ENCODE measurements at regions not wholly inside any gene's neighbourhood (a gene's known extent, or its start where the extent isn't known, plus 50 kb on each side); places are given as distances from the start of the nearest gene placed in this dataset.

- Histone ChIP-seq H3K4me3 (no peak overlapping the region), H3K27me3 (no peaks in the 10 kb centered on the region), H3K9me3 (no peaks in the 10 kb centered on the region), H3K27ac (no peak overlapping the region), H3K4me1 (no peaks in the 10 kb centered on the region), H3K36me3 (no peaks in the 10 kb centered on the region)
- DNase-seq (no peak), ATAC-seq (no peak)
- in situ Hi-C loops (cut with MboI; ENCODE audit: low sequenced_read_pairs in 4 of 4) (no loop called here), intact Hi-C loops (cut with DNase I; ENCODE audit: low total_unique reads) (no loop called here)
- TF ChIP-seq POLR2A (IDR thresholded peaks at IDR 0.05): no peak
- no peak for TF ChIP-seq CTCF (IDR thresholded peaks at IDR 0.05 in 4 of 5, conservative IDR thresholded peaks at IDR 0.05 in 1 of 5)
Observed at GRCh38 chr5:54610197-54610944, 92.8 kb downstream of the SNX18 start.

GRCh38 chr5:54608423-54609085 is 91.0 kb downstream of the SNX18 start:
- ATAC-seq (no peak), DNase-seq (no peak)
- Histone ChIP-seq H3K4me3 (no peak overlapping the region), H3K27ac (no peak overlapping the region), H3K4me1 (peaks cover 0 to 3% of the 10 kb centered on the region in 2 donors), H3K9me3 (no peaks in the 10 kb centered on the region), H3K36me3 (no peaks in the 10 kb centered on the region), H3K27me3 (no peaks in the 10 kb centered on the region)
- intact Hi-C loops (cut with DNase I; ENCODE audit: low total_unique reads) (no loop called here), in situ Hi-C loops (cut with MboI; ENCODE audit: low sequenced_read_pairs in 4 of 4) (no loop called here)
- TF ChIP-seq POLR2A (IDR thresholded peaks at IDR 0.05) (no peak), CTCF (IDR thresholded peaks at IDR 0.05 in 4 of 5, conservative IDR thresholded peaks at IDR 0.05 in 1 of 5) (no peak)

GRCh38 chr5:54607006-54607405 is 89.4 kb downstream of the SNX18 start:
- Histone ChIP-seq H3K36me3 (no peaks in the 10 kb centered on the region), H3K27me3 (no peaks in the 10 kb centered on the region), H3K4me3 (no peak overlapping the region), H3K4me1 (peaks cover 0 to 3% of the 10 kb centered on the region in 2 donors), H3K9me3 (no peaks in the 10 kb centered on the region), H3K27ac (no peak overlapping the region)
- in situ Hi-C loops (cut with MboI; ENCODE audit: low sequenced_read_pairs in 4 of 4): no loop called here
- intact Hi-C loops (cut with DNase I; ENCODE audit: low total_unique reads): no loop called here
- ATAC-seq (no peak), DNase-seq (no peak)
- no peak for TF ChIP-seq POLR2A (IDR thresholded peaks at IDR 0.05)
- TF ChIP-seq CTCF (IDR thresholded peaks at IDR 0.05 in 4 of 5, conservative IDR thresholded peaks at IDR 0.05 in 1 of 5): no peak

GRCh38 chr5:54603372-54603771 is 85.8 kb downstream of the SNX18 start:
- ATAC-seq: no peak
- TF ChIP-seq POLR2A (IDR thresholded peaks at IDR 0.05) (no peak), CTCF (IDR thresholded peaks at IDR 0.05 in 4 of 5, conservative IDR thresholded peaks at IDR 0.05 in 1 of 5) (no peak)
- in situ Hi-C loops (cut with MboI; ENCODE audit: low sequenced_read_pairs in 4 of 4): no loop called here

More at GRCh38 chr5:54603372-54603771, 85.8 kb downstream of the SNX18 start:
- Histone ChIP-seq H3K9me3 (no peaks in the 10 kb centered on the region), H3K27ac (no peak overlapping the region), H3K4me3 (no peak overlapping the region), H3K27me3 (no peaks in the 10 kb centered on the region), H3K4me1 (peaks cover 0 to 3% of the 10 kb centered on the region in 2 donors), H3K36me3 (no peaks in the 10 kb centered on the region)
- DNase-seq: no peak
- intact Hi-C loops (cut with DNase I; ENCODE audit: low total_unique reads): no loop called here
